Endothelial cell of umbilical vein (primary cell): ENCODE measurements at regions not wholly inside any gene's neighbourhood (a gene's known extent, or its start where the extent isn't known, plus 50 kb on each side); places are given as distances from the start of the nearest gene placed in this dataset.

ENCODE experiments used
- BruUV-seq: library from RNA; stranded (reverse); fragments of 400-500 nt; replicated peaks from 2 replicates; lab custom pipeline; 2021; lab: Mats Ljungman, UMichigan
- CTCF ChIA-PET: fragments of 300-600, 350-600 bp; sonication (Branson Sonifier 250); formaldehyde crosslinking; loops from one replicate; lab custom pipeline; 2021; ENCODE audit warnings: antibody characterized with exemption, inconsistent platforms; lab: Charles Lee
- POLR2A ChIA-PET: fragments of 300-600, 350-600 bp; sonication (Branson Sonifier 250); formaldehyde crosslinking; loops from one replicate; lab custom pipeline; 2021; ENCODE audit warnings: antibody characterized with exemption, inconsistent platforms; lab: Charles Lee
- DNase-seq: peaks from one replicate; pipeline ENCODE4 v3.0.0-alpha.2; 2011; ENCODE audit warnings: low read depth, low spot score
- FAIRE-seq: peaks from 2 replicates; lab custom pipeline; 2011; peaks lifted over from hg19 to GRCh38; lab: Jason Lieb, UNC
- H2AFZ ChIP-seq: 2 replicates; pipeline ENCODE4 v1.6.0; 2012; ENCODE audit warnings: low read depth, low read length, control low read depth, inconsistent platforms
- H3K27ac ChIP-seq: 2 replicates; pipeline ENCODE4 v1.5.1; 2011; ENCODE audit warnings: low read depth, mild to moderate bottlenecking, control low read depth, low read length, moderate library complexity; ENCODE audit not compliant: insufficient read depth
- H3K27me3 ChIP-seq, 2 experiments: 2 replicates each; pipeline versions ENCODE4 v1.6.0 to v1.6.1; 2011; ENCODE audit warnings: low read length in 2 of 2, mixed read lengths in 1 of 2; ENCODE audit not compliant: control insufficient read depth in 2 of 2, insufficient read depth in 2 of 2
- H3K36me3 ChIP-seq, 2 experiments: 2 replicates in 1 of 2; 3 replicates in 1 of 2; pipeline ENCODE4 v1.5.1; 2011; ENCODE audit warnings: low read length in 2 of 2, mild to moderate bottlenecking in 1 of 2, moderate library complexity in 1 of 2; ENCODE audit not compliant: control insufficient read depth in 2 of 2, insufficient read depth in 2 of 2; ENCODE audit errors: extremely low read depth in 1 of 2
- H3K4me1 ChIP-seq: 3 replicates; pipeline ENCODE4 v1.5.1; 2011; ENCODE audit warnings: mild to moderate bottlenecking, low read length; ENCODE audit not compliant: control insufficient read depth, insufficient read depth; ENCODE audit errors: extremely low read depth
- H3K4me2 ChIP-seq: 2 replicates; pipeline ENCODE4 v1.6.1; 2011; ENCODE audit warnings: low read length, control low read depth, mixed read lengths; ENCODE audit not compliant: insufficient read depth
- H3K4me3 ChIP-seq, 3 experiments: fragments of 200-600 bp in 1 of 3; sonication (generic), shearing (Covaris generic) in 1 of 3; replicated peaks in 1 of 3; 2 replicates each; pipeline ENCODE4 v1.5.1; 2011 to 2016; ENCODE audit warnings: control low read depth in 3 of 3, low read length in 3 of 3, mild to moderate bottlenecking in 2 of 3, inconsistent platforms in 1 of 3, low read depth in 1 of 3, moderate library complexity in 1 of 3; ENCODE audit not compliant: insufficient read depth in 1 of 3
- H3K79me2 ChIP-seq: 2 replicates; pipeline ENCODE4 v1.6.0; 2012; ENCODE audit warnings: low read length, inconsistent platforms; ENCODE audit not compliant: control insufficient read depth, insufficient read depth
- H3K9ac ChIP-seq: replicated peaks from 2 replicates; pipeline ENCODE3; 2011; ENCODE audit warnings: low read length, control low read depth; ENCODE audit not compliant: insufficient read depth; ENCODE audit errors: extremely low read depth
- H3K9me1 ChIP-seq: replicated peaks from 3 replicates; pipeline ENCODE4 v1.6.0; 2011; ENCODE audit warnings: mild to moderate bottlenecking, low read length; ENCODE audit not compliant: control insufficient read depth, insufficient read depth; ENCODE audit errors: extremely low read depth
- H3K9me3 ChIP-seq: replicated peaks from 2 replicates; pipeline ENCODE4 v1.5.1; 2012; ENCODE audit warnings: low read length, inconsistent platforms; ENCODE audit not compliant: control insufficient read depth, insufficient read depth
- H4K20me1 ChIP-seq: replicated peaks from 2 replicates; pipeline ENCODE3; 2011; ENCODE audit warnings: mild to moderate bottlenecking, low read length; ENCODE audit not compliant: control insufficient read depth, insufficient read depth; ENCODE audit errors: extremely low read depth
- CTCF ChIP-seq, 2 donors: IDR thresholded peaks; 1 replicate in 1 of 2; 2 replicates in 1 of 2; pipeline ENCODE4 v1.5.1; 2011; ENCODE audit warnings: low read length in 2 of 2, mild to moderate bottlenecking in 2 of 2, moderate library complexity in 2 of 2, control low read depth in 1 of 2, inconsistent platforms in 1 of 2, low read depth in 1 of 2; ENCODE audit not compliant: insufficient read depth in 1 of 2; ENCODE audit errors: extremely low read depth in 1 of 2
- GATA2 ChIP-seq: IDR thresholded peaks from 2 replicates; pipeline ENCODE4 v1.7.0; 2011; ENCODE audit warnings: low read depth, mild to moderate bottlenecking, moderate library complexity, mixed read lengths, low read length; ENCODE audit not compliant: insufficient read length, insufficient read depth
- JUN ChIP-seq: IDR thresholded peaks from 2 replicates; pipeline ENCODE4 v1.6.1; 2011; ENCODE audit warnings: borderline replicate concordance, low read depth; ENCODE audit not compliant: insufficient read length, insufficient read depth
- POLR2A ChIP-seq: IDR thresholded peaks from 2 replicates; pipeline ENCODE4 v1.6.1; 2012; ENCODE audit warnings: low read depth, mild to moderate bottlenecking, control low read depth, low read length
- POLR2AphosphoS5 ChIP-seq: IDR thresholded peaks from 2 replicates; pipeline ENCODE4 v1.6.1; 2012; ENCODE audit warnings: low read depth, mild to moderate bottlenecking, control low read depth, low read length, moderate library complexity; ENCODE audit not compliant: insufficient read depth
- dilution Hi-C: fragments of 300-500 bp; cut with MboI; formaldehyde crosslinking; loops from one replicate; pipeline ENCODE4 v1.15.0; 2019; ENCODE audit warnings: low sequenced_read_pairs; ENCODE audit not compliant: extremely low pct_ligation_motif_present
- intact Hi-C: fragments of 100-400 bp; cut with micrococcal nuclease; formaldehyde crosslinking; loops from one replicate; pipeline ENCODE4 v1.10.0; 2022

- Histone ChIP-seq H2AFZ (no peak overlapping the region), H3K9ac (no peak overlapping the region), H3K4me3 (no peak overlapping the region), H3K27ac (no peak overlapping the region), H3K27me3 (peaks cover 0 to 2% of the 10 kb centered on the region in 2 experiments), H4K20me1 (no peaks in the 10 kb centered on the region), H3K9me3 (no peaks in the 10 kb centered on the region), H3K9me1 (no peaks in the 10 kb centered on the region), H3K36me3 (no peaks in the 10 kb centered on the region), H3K4me1 (no peaks in the 10 kb centered on the region), H3K79me2 (no peaks in the 10 kb centered on the region), H3K4me2 (no peak overlapping the region)
- POLR2A ChIA-PET: no interaction called here
- no peak for TF ChIP-seq CTCF (IDR thresholded peaks at IDR 0.05; ENCODE audit: extremely low read depth in 1 of 2, insufficient read depth in 1 of 2, low read depth in 1 of 2, low read length in 2 of 2)
- TF ChIP-seq GATA2: no peak
- no peak for TF ChIP-seq POLR2A
- TF ChIP-seq POLR2AphosphoS5: no peak
- TF ChIP-seq JUN: no peak
- DNase-seq: no peak
- dilution Hi-C loops: no loop called here
- CTCF ChIA-PET: interaction anchor here (1.2 kb wide), 1 partner anchor 21 kb away, joined by 3 read pairs; no protein-coding TSS in a partner anchor
- no TSS peak for BruUV-seq
- intact Hi-C loops: no loop called here
- no peak for FAIRE-seq
These were observed 190.5 kb downstream of the TMEM26 start for GRCh38 chr10:61262486-61263261.
